H4 (cell line): ENCODE measurements at regions not wholly inside any gene's neighbourhood (a gene's known extent, or its start where the extent isn't known, plus 50 kb on each side); places are given as distances from the start of the nearest gene placed in this dataset.
"Not testable (repeated sequence)": the region's sequence is repeated elsewhere in the genome, so short reads cannot be mapped to it uniquely, and the experiment has no call there.

Source experiments
- DNase-seq: peaks from one replicate; pipeline ENCODE4 v3.0.0-alpha.2; 2015; ENCODE audit warnings: low spot score

GRCh38 chr11:91066456-91067047 lies 843.7 kb upstream of the CHORDC1 start:
- DNase-seq: no peak

GRCh38 chr11:91063399-91063798 lies 840.5 kb upstream of the CHORDC1 start:
- DNase-seq: not testable (repeated sequence)

GRCh38 chr11:91047882-91048281 lies 825.0 kb upstream of the CHORDC1 start:
- DNase-seq: no peak

DNA sequence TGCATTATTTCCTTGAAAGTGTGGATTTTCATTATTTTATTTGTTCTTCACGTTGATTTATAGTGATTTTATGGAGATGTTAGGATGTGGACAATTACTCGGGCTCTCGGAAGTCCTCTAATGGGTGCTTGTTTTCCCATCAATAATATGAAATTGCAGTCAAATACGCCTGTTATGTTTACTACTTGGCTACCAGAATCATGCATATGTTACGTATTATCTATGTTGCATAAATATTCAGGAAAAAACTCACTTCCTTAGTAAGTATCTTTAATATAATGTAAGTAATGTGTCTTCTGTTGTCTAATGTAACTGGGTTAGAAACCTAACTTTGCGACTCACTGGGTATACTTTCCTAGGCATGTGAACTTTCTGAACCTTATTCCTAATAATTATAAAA lies 823.4 kb upstream of the CHORDC1 start:
- no peak for DNase-seq

GRCh38 chr11:91041626-91042025 lies 818.8 kb upstream of the CHORDC1 start:
- no peak for DNase-seq

- no peak for DNase-seq
Measured at GRCh38 chr11:91023731-91024130, 800.9 kb upstream of the CHORDC1 start.

- no peak for DNase-seq
Measured at GRCh38 chr11:91011503-91011902, 788.7 kb upstream of the CHORDC1 start.

DNA sequence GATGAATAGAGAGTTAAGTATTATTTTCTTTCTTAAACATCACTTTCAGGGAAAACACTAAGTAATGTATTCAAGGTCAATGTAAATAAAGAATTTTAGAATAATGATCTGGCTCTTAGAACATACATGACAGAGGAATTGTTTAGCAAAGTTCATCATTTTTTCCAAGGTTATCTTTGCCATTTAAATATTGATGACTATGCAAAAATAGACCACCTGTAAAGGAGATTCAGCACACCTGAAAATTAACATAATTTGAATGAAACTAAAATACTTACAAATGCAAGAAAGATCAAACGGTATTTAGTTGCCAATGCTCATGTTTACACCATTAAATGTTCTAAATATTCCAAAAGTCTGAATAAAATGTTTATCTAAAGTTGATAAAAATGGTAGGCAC lies 782.6 kb upstream of the CHORDC1 start:
- no peak for DNase-seq

DNA sequence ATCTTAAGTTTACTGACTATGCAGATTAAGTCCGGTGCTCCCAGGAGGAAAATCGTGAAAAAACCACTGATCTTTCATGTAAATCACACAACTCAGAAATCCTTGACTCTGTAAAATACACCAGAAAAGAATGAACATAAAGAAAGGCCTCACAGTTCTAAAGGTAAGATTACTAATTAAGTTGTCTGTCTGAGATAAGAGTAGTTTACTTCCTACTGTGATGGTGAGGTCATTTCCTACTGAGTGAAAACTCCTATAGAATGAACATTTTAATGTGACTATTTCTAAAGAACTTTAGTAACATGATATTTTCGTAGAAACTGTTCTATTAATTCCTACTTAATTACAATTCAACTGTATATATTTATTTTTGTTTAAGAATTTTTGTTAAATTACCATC lies 774.4 kb upstream of the CHORDC1 start:
- no peak for DNase-seq

GRCh38 chr11:90972159-90972558 lies 749.3 kb upstream of the CHORDC1 start:
- DNase-seq: not testable (repeated sequence)

DNA sequence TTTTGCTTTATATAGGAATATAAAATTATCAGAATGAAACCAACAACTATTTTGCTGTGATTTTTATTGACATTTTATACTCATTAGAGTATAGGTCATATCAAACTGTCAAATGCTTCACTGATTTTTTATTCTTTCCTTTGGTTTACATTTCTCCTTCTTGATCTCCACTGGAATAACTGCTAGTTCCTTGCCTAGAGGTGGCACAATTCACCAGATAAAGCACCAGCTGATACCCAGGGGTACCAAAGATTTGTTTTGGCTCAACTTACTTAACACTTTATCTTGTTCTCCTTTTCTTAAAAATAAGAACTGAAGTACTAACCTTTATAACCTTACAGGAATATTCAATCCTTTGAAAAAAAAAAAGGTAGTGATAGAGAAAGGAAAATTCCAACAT lies 725.1 kb upstream of the CHORDC1 start:
- DNase-seq: no peak

- no peak for DNase-seq
Measured at GRCh38 chr11:90930252-90930651, 707.4 kb upstream of the CHORDC1 start.

DNA sequence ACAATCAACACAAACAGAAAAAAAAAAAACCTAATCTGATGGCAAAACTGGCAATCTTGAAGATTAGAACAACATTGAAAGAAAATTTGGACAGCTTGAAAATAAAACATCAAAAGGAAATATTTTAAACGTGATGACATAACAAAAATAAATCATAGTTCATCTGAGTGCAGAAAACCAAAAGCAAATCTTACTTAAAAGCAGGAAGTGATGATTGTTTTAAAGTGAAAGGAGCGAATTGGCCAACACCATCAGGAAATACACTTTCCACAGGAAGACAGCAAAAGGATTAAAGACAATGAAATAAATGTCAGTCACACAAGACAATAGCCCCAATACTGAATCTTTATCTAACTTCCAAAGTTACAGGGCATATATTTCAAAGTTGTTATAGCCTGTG lies 696.5 kb upstream of the CHORDC1 start:
- DNase-seq: no peak

DNA sequence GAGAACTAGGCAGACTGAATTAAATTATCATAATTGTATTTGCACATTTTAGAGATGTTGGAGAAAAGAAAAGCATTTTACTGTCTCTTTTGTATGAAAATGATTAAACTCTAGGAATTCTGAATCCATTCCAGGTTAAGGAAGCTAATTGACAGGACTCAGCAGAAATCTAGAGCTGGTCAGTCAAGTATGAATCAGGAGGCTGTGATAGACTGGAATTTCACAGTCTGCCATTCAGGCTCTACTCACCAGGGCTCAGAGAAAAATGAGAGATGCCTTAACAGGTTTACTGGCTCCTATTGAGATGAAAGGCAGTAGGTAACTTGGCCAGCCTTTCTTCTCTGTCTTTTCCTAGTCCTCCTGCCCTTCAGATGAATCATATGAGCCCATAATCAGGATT lies 693.9 kb upstream of the CHORDC1 start:
- DNase-seq: no peak

GRCh38 chr11:90913131-90913668 lies 690.4 kb upstream of the CHORDC1 start:
- DNase-seq: no peak

- no peak for DNase-seq
Measured at GRCh38 chr11:90912631-90913030, 689.8 kb upstream of the CHORDC1 start.

GRCh38 chr11:90911192-90911591 lies 688.3 kb upstream of the CHORDC1 start:
- no peak for DNase-seq

DNA sequence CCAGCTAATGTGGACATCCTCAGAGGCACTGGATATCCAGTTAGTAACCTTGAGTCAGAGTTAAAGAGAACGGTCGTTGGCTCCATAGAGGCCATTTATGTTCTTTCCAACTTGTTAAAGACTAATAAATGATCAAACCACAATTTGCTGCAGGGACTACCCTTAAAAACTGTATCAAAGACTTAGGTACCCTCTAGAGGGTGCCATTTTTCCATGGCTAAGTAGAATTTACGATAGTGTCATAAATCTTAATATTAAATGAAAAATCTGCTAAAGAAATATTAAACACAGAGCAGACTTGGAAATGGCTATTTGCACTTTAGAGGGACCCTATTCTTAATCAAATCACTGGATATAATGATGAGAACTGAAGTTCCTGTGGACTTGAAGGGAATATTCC lies 685.2 kb upstream of the CHORDC1 start:
- DNase-seq: no peak

- no peak for DNase-seq
Measured at GRCh38 chr11:90895850-90896249, 673.0 kb upstream of the CHORDC1 start.

DNA sequence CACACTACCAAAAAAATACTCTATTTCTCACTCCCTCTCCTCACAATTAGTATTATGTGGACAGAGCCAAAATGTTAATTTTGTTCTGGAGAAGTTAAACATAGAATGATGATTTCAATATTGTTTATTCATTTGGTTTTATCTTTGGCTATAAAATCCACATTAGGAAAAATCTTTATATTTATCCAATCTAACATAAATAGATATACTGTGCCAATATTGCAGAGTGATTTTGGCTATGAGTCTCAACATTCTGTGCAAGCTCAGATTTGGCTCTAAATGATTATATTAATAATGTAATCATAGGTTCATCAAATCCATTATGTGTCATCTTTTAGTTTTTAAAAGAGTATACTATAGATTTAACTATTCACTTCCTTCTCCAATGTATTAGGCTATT lies 667.5 kb upstream of the CHORDC1 start:
- DNase-seq: no peak

GRCh38 chr11:90884181-90884580 lies 661.3 kb upstream of the CHORDC1 start:
- no peak for DNase-seq

GRCh38 chr11:90874986-90875385 lies 652.1 kb upstream of the CHORDC1 start:
- DNase-seq: no peak

- no peak for DNase-seq
Measured at GRCh38 chr11:90874281-90874680, 651.4 kb upstream of the CHORDC1 start.

GRCh38 chr11:90867416-90867815 lies 644.6 kb upstream of the CHORDC1 start:
- no peak for DNase-seq
